ENCODE measurements at regions not wholly inside any gene's neighbourhood (a gene's known extent, or its start where the extent isn't known, plus 50 kb on each side); places are given as distances from the start of the nearest gene placed in this dataset.

- TF ChIP-seq USF2 (IDR thresholded peaks at IDR 0.05; ENCODE audit: low read length), result no peak
- TF ChIP-seq TAF7 (optimal IDR thresholded peaks at IDR 0.05; ENCODE audit: borderline replicate concordance, low read depth, low read length), result no peak
- no peak for TF ChIP-seq KDM5A (IDR thresholded peaks at IDR 0.05; ENCODE audit: low read length)
- no peak for TF ChIP-seq POLR2A (IDR thresholded peaks at IDR 0.05; ENCODE audit: control extremely low read depth in 1 of 2, low read depth in 2 of 2, low read length in 2 of 2)
- TF ChIP-seq GTF2F1 (IDR thresholded peaks at IDR 0.05; ENCODE audit: borderline replicate concordance, low read depth, low read length), result no peak
These were observed 78.3 kb upstream of the DUSP21 start (continued) for GRCh38 chrX:44765556-44765955.
